Activated naive CD8-positive, alpha-beta T cell treated with anti-CD3 and anti-CD28 coated beads, Interleukin-2, amount 10 ng/mL, durations not matched to agents 7 days and 5 days (primary cell): ENCODE measurements at regions not wholly inside any gene's neighbourhood (a gene's known extent, or its start where the extent isn't known, plus 50 kb on each side); places are given as distances from the start of the nearest gene placed in this dataset.
"Not testable (repeated sequence)": the region's sequence is repeated elsewhere in the genome, so short reads cannot be mapped to it uniquely, and the experiment has no call there.

ENCODE experiments used
- ATAC-seq: fragments of 150-1000 bp; cut with Tn5 transposase; one replicate; pipeline ENCODE4 v1.10.0; 2021; ENCODE audit warnings: low read depth, moderate library complexity
- POLR2A ChIA-PET: fragments of 350-600 bp; sonication (Branson Sonifier 250); formaldehyde crosslinking; loops from one replicate; lab custom pipeline; 2021; ENCODE audit warnings: antibody characterized with exemption; lab: Charles Lee
- DNase-seq: peaks from one replicate; pipeline ENCODE4 v3.0.0; 2021
- H3K27ac Mint-ChIP-seq: one replicate; pipeline ENCODE4 v1.8.0; 2022; ENCODE audit warnings: mild to moderate bottlenecking, mixed read lengths
- H3K27me3 Mint-ChIP-seq: one replicate; pipeline ENCODE4 v1.8.0; 2022; ENCODE audit warnings: mild to moderate bottlenecking, moderate library complexity, mixed read lengths
- H3K36me3 Mint-ChIP-seq: one replicate; pipeline ENCODE4 v1.8.0; 2021; ENCODE audit warnings: mild to moderate bottlenecking, mixed read lengths
- H3K4me1 Mint-ChIP-seq: one replicate; pipeline ENCODE4 v1.8.0; 2021; ENCODE audit warnings: mixed read lengths
- H3K4me3 Mint-ChIP-seq: one replicate; pipeline ENCODE4 v1.8.0; 2022; ENCODE audit warnings: mild to moderate bottlenecking, moderate library complexity, mixed read lengths
- H3K9me3 Mint-ChIP-seq: one replicate; pipeline ENCODE4 v1.8.0; 2021; ENCODE audit warnings: mixed read lengths

DNA sequence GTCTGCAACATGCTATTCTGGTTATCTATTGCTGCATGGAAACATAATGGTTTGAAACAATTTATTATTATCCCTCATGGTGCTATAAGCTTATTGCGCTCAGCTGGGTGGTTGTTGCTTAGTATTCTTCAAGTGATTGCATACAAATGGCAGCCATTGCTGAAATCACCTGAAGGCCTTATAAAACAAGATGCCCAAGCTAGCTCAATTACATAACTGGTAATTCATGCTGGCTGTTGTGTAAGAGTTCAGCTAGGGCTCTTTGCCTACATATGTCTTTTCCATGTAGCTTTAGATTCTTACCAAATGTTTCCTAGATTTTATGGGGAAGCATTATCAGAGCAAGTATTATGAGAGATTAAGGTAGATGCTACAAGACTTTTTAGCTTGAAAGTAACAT is 644.0 kb upstream of the CBLB start:
- POLR2A ChIA-PET: no interaction called here
- ATAC-seq (no peak), DNase-seq (no peak)
- Mint-ChIP-seq H3K27ac (no peak overlapping the region), H3K27me3 (no peaks in the 10 kb centered on the region), H3K4me3 (no peak overlapping the region), H3K4me1 (no peaks in the 10 kb centered on the region), H3K36me3 (peaks cover 2% of the 10 kb centered on the region), H3K9me3 (no peaks in the 10 kb centered on the region)

DNA sequence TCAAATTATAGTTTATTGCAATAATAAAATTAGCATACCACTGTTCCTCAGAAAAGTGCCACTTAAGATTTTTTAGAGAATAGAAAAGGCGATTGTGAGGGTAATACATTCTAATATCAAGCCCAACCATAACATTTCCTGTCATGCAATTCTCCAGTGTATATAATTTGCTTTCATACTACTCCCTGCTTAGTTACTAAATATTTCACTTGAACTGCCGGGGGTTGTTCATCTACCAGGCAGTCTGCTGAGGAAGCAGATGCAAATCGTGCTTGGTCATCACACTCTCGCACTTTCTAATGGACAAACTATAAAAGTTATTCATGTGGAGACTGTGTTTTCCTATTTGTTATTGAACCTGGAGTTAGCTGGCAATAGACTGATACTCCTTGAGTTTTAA is 645.6 kb upstream of the CBLB start:
- Mint-ChIP-seq H3K4me1 (no peaks in the 10 kb centered on the region), H3K27ac (no peak overlapping the region), H3K4me3 (no peak overlapping the region), H3K9me3 (no peaks in the 10 kb centered on the region), H3K27me3 (no peaks in the 10 kb centered on the region), H3K36me3 (peaks cover 2% of the 10 kb centered on the region)
- no peak for DNase-seq
- POLR2A ChIA-PET: no interaction called here
- no peak for ATAC-seq

DNA sequence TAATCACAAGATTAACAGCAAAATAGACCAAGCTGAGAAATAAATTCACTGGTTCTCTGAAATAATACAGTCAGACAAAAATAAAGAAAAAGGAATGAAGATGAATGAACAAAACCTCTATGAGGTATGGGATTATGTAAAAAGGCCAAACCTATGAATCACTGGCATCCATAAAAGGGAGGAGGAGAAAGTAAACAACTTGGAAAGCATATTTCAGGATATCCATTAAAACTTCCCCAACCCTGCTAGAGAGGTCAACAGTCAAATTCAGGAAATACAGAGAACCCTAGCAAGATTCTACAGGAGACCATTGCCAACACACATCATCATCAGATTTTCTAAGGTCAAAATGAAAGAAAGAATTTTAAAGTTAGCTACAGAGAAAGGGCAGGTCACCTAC is 649.7 kb upstream of the CBLB start:
- Mint-ChIP-seq H3K27me3 (no peaks in the 10 kb centered on the region), H3K27ac (no peak overlapping the region), H3K4me1 (no peaks in the 10 kb centered on the region), H3K36me3 (no peaks in the 10 kb centered on the region), H3K9me3 (peaks cover 1% of the 10 kb centered on the region), H3K4me3 (no peak overlapping the region)
- ATAC-seq (no peak), DNase-seq (no peak)
- POLR2A ChIA-PET: no interaction called here

DNA sequence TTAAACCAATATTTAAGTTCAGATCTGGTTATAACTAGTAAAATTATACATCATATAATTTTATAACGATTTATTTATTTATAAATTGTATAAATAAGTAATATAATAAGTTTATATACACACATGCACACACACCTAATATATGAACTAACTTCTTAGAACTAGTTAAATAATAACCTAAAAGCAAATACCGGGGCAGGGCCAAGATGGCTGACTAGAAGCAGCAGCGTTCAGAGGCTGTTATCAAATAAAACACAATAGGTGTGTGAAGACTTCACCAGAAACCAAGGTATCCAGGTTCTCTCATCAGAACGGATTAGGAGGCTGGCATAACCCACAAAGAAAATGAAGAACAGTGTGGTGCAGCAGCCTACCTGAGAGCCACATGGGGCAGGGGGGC is 653.6 kb upstream of the CBLB start:
- POLR2A ChIA-PET: no interaction called here

DNA sequence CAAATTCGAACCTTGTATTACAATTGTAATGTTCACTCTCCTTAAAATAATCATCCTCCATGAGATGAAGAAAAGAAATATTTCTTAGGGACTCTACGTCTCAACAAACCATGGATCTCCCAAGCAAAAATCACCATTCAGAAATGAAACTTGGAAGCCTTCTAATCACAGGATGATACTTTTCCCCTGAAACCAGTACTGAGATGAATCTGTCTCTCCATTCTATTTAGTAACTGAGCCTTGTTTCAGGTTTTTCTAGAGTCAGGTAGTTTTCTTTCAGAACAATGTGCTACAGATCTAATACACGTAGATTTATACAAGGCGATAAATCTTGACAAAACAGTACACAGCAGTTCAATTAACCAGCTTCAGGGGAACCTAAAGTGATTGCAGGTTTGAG is 660.1 kb upstream of the CBLB start:
- H3K4me1 Mint-ChIP-seq: peaks cover 7% of the 10 kb centered on the region
- H3K9me3 Mint-ChIP-seq: peaks cover 22% of the 10 kb centered on the region
- POLR2A ChIA-PET: no interaction called here
- DNase-seq: no peak
- no peaks in the 10 kb centered on the region for H3K27me3 Mint-ChIP-seq
- no peak for ATAC-seq
- H3K27ac Mint-ChIP-seq: no peak overlapping the region
- peaks cover 6% of the 10 kb centered on the region for H3K36me3 Mint-ChIP-seq
- no peak overlapping the region for H3K4me3 Mint-ChIP-seq

More for the DNA sequence above, 653.6 kb upstream of the CBLB start:
- Mint-ChIP-seq H3K27ac (no peak overlapping the region), H3K4me1 (no peaks in the 10 kb centered on the region), H3K4me3 (no peak overlapping the region), H3K27me3 (no peaks in the 10 kb centered on the region), H3K9me3 (peaks cover 8% of the 10 kb centered on the region), H3K36me3 (peaks cover 2% of the 10 kb centered on the region)
- no peak for DNase-seq
- ATAC-seq: no peak

DNA sequence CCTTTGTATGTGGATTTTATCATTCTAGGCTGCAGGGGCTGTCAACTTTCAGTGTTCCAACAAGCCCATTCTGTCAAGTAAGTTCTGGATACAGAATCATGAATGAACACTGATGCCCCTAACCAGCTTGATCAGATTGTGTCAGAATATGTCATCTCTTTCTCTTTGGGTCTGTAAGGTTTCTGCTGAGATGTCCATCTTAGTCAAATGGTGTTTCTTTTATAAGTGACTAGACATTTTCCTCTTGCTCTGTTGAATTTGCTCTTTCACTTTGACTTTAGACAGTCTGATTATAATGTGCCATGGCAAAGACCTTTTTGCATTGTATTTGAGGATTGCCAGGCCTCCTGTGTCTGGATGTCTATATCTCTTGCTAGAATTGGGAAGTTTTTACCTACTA is 660.9 kb upstream of the CBLB start:
- Mint-ChIP-seq H3K36me3 (peaks cover 10% of the 10 kb centered on the region), H3K9me3 (peaks cover 20% of the 10 kb centered on the region), H3K4me1 (peaks cover 10% of the 10 kb centered on the region), H3K27me3 (no peaks in the 10 kb centered on the region), H3K4me3 (no peak overlapping the region), H3K27ac (no peak overlapping the region)
- DNase-seq (no peak), ATAC-seq (no peak)
- POLR2A ChIA-PET: no interaction called here

DNA sequence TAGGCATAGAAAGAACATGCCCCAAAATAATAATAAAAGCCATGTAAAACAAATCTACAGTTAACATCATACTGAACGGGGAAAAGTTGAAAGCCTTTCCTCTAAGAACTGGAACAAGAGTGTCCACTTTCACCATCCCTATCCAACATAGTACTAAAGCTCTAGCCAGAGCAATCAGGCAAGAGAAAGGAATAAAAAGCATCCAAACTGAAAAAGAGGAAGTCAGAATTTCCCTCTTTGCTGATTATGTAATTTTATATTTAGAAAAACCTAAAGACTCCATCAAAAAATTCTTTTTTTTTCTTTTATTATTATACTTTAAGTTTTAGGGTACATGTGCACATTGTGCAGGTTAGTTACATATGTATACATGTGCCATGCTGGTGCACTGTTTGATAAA is 661.6 kb upstream of the CBLB start:
- no peak overlapping the region for H3K4me3 Mint-ChIP-seq
- H3K9me3 Mint-ChIP-seq: peaks cover 23% of the 10 kb centered on the region
- peaks cover 11% of the 10 kb centered on the region for H3K4me1 Mint-ChIP-seq
- DNase-seq (no peak), ATAC-seq (no peak)
- H3K27me3 Mint-ChIP-seq: no peaks in the 10 kb centered on the region
- no peak overlapping the region for H3K27ac Mint-ChIP-seq
- POLR2A ChIA-PET: no interaction called here
- peaks cover 15% of the 10 kb centered on the region for H3K36me3 Mint-ChIP-seq

DNA sequence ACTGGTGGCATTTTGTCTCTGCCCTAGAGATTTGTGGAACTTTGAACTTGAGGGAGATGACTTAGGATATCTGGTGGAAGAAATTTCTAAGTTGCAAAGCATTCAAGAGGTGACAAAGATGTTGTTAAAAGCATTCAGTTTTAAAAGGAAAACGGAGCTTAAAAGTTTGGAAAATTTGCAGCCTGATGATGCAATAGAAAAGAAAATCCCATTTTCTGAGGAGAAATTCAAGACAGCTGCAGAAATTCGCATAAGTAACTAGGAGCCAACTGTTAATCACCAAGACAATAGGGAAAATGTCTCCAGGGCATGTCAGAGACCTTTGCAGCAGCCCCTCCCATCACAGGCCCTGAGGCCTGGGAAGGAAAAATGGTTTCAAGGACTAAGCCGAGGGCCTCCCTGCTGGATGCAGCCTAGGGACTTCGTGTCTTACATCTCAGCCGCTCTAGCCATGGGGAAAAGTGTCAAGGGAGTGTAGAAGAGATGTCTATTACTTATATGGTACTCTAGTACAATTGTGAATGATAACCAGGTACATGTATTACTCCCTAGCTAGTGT is 663.0 kb upstream of the CBLB start:
- DNase-seq, POLR2A ChIA-PET, H3K4me3 Mint-ChIP-seq, H3K27me3 Mint-ChIP-seq, ATAC-seq, H3K27ac Mint-ChIP-seq: not testable (repeated sequence)
- peaks cover 27% of the 10 kb centered on the region for H3K9me3 Mint-ChIP-seq
- peaks cover 11% of the 10 kb centered on the region for H3K4me1 Mint-ChIP-seq
- peaks cover 15% of the 10 kb centered on the region for H3K36me3 Mint-ChIP-seq

DNA sequence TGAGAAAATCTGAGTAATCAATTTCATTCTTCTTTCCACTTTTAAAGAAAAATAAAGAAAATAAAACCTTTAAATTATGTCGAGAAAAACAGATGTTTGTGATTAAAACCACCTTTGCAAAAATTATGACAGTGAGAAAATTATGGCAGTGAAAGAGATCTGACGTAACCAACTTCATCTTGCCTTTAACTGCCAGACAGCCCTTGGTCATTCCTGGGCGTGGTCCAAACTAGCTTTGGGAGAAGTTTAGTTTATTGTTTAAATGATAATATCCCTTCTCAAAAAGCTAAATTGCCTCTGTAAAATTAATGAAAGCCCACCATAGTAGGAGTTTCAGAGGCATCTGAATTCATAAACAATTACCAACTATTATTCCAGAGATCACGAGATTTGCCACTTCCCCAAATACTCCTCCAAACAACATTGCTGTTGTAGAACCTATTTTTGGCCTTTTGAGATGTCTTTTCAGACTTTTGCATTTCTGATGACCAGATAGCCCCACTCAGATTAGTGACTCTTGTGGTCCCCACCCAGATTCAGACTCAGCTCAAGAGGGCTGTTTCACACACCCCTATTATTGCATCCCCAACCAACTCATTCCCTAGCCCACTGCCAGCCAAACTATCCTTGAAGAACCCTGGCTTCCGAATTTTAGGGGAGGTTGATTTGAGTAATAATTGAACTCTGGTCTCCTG is 664.4 kb upstream of the CBLB start:
- H3K9me3 Mint-ChIP-seq: peaks cover 32% of the 10 kb centered on the region
- H3K27ac Mint-ChIP-seq: peak overlapping the region; percentile 57
- no peak overlapping the region for H3K4me3 Mint-ChIP-seq
- POLR2A ChIA-PET: no interaction called here
- H3K4me1 Mint-ChIP-seq: peaks cover 11% of the 10 kb centered on the region
- DNase-seq (no peak), ATAC-seq (no peak)
- no peaks in the 10 kb centered on the region for H3K27me3 Mint-ChIP-seq
- peaks cover 13% of the 10 kb centered on the region for H3K36me3 Mint-ChIP-seq

DNA sequence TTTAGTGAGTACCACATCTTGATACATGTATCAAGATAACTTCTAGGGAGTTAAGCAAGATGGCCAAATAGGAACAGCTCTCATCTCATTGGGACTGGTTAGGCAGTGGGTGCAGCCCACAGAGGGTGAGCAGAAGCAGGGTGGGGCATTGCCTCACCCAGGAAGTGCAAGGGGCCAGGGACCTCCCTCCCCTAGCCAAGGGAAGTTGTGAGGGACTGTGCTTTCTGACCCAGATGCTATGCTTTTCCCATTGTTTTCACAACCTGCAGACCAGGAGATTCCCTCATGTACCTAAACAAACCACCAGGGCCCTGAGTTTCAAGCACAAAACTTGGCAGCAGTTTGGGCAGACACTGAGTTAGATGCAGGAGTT is 665.0 kb upstream of the CBLB start:
- POLR2A ChIA-PET: no interaction called here
- DNase-seq: no peak

DNA sequence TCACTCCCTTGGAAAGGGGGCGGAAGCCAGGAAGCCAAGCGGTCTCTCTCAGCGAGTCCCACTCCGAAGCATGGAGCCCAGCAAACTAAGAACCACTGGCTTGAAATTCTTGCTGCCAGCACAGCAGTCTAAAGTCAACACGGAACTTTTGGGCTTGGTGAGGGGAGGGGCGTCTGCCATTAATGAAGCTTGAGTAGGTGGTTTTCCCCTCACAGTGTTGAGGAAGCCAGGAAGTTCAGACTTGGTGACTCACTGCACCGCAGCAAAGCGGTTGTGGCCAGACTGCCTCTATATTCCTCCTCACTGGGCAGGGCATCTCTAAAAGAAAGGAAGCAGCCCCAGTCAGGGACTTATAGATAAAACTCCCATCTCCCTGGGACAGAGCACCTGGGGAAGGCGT is 665.4 kb upstream of the CBLB start:
- H3K27me3 Mint-ChIP-seq: no peaks in the 10 kb centered on the region
- POLR2A ChIA-PET: no interaction called here
- H3K4me1 Mint-ChIP-seq: peaks cover 11% of the 10 kb centered on the region
- H3K36me3 Mint-ChIP-seq: peaks cover 13% of the 10 kb centered on the region
- H3K9me3 Mint-ChIP-seq: peaks cover 33% of the 10 kb centered on the region
- ATAC-seq: peak; percentile 78
- H3K27ac Mint-ChIP-seq: peak overlapping the region; percentile 57
- DNase-seq: peak; percentile 43
- H3K4me3 Mint-ChIP-seq: no peak overlapping the region

More for the DNA sequence above, 665.0 kb upstream of the CBLB start:
- peak overlapping the region; percentile 57 for H3K27ac Mint-ChIP-seq
- peak; percentile 39 for ATAC-seq
- H3K27me3 Mint-ChIP-seq: no peaks in the 10 kb centered on the region
- peaks cover 13% of the 10 kb centered on the region for H3K36me3 Mint-ChIP-seq
- no peak overlapping the region for H3K4me3 Mint-ChIP-seq
- H3K4me1 Mint-ChIP-seq: peaks cover 11% of the 10 kb centered on the region
- H3K9me3 Mint-ChIP-seq: peaks cover 33% of the 10 kb centered on the region

DNA sequence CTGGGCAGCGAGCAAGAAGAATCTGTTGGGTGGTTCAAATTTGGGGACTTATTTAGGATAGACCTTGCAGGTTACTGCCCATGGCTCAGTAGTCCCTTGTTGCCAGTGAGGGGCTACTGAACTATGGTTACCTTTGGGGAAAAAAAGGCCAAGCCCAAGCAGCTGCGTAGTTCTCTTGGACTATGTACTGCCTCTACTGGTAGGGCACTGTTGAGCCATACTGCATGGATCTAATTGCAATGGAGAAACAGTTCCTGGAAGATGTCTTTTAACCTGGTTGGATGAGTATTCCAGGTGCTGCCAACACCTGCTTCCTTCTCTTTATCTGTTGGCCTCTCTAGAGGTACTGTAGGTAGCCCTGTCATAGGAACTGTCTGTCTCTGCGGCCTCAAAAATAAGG is 671.9 kb upstream of the CBLB start:
- Mint-ChIP-seq H3K4me3 (no peak overlapping the region), H3K4me1 (no peaks in the 10 kb centered on the region), H3K9me3 (peaks cover 15% of the 10 kb centered on the region), H3K36me3 (no peaks in the 10 kb centered on the region), H3K27ac (no peak overlapping the region), H3K27me3 (no peaks in the 10 kb centered on the region)
- POLR2A ChIA-PET: no interaction called here
- DNase-seq: no peak
- no peak for ATAC-seq

DNA sequence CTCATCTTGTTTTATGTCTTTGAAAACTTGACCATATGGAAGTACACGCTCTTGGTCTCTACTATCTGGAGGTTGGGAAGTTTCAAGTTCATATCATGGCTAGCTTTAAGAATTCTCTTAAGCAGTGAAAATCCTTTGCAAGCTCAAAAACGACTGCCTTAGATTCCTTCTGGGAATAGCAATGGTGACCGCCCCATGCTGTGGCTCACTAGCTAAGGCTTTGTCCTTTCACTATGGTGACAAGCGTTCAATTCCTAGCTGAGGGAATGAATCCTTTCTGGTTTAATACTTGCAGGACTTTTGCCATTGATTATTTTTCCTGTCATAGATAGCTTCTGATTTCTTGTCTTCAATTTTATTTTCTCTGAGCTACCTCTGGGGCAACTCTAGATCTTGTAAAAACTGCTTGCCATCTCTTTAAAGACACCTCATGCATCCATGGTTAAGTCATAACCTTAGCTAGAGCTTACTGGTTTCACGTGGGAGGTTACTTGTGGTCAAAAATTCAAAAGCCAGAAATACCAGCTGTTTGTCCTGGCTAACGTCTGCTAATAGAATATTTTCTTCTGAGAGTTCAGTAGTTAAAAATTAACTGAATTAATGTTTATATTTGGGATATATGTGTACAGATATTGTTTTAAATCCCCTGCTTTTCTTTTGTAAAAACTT is 673.4 kb upstream of the CBLB start:
- H3K27me3 Mint-ChIP-seq: no peaks in the 10 kb centered on the region
- POLR2A ChIA-PET: no interaction called here
- H3K36me3 Mint-ChIP-seq: no peaks in the 10 kb centered on the region
- no peak for ATAC-seq
- H3K4me3 Mint-ChIP-seq: no peak overlapping the region
- peaks cover 9% of the 10 kb centered on the region for H3K9me3 Mint-ChIP-seq
- DNase-seq: no peak
- H3K4me1 Mint-ChIP-seq: no peaks in the 10 kb centered on the region
- H3K27ac Mint-ChIP-seq: no peak overlapping the region
